Panc1 (cell line): ENCODE measurements at regions not wholly inside any gene's neighbourhood (a gene's known extent, or its start where the extent isn't known, plus 50 kb on each side); places are given as distances from the start of the nearest gene placed in this dataset.

Experiments used
- ATAC-seq: fragments of 200-7000 bp; cut with Tn5 transposase; 2 replicates; pipeline ENCODE4 v1.9.1; 2020; ENCODE audit warnings: mild to moderate bottlenecking, moderate library complexity
- BruUV-seq: library from RNA; stranded (reverse); fragments of 400-500 nt; replicated peaks from 2 replicates; lab custom pipeline; 2021; lab: Mats Ljungman, UMichigan
- CTCF ChIA-PET: fragments of 300-600 bp; sonication (Branson Sonifier 250); formaldehyde crosslinking; loops from one replicate; lab custom pipeline; 2022; ENCODE audit warnings: antibody characterized with exemption; lab: Charles Lee
- POLR2A ChIA-PET: fragments of 300-600 bp; sonication (Branson Sonifier 250); formaldehyde crosslinking; loops from one replicate; lab custom pipeline; 2022; ENCODE audit warnings: antibody characterized with exemption; lab: Charles Lee
- DNase-seq: peaks from one replicate; pipeline ENCODE4 v3.0.0-alpha.2; 2010; ENCODE audit warnings: low read depth, low spot score
- H3K27ac ChIP-seq: 2 replicates; pipeline ENCODE4 v1.5.1; 2011; ENCODE audit warnings: mild to moderate bottlenecking, low read length, inconsistent platforms
- H3K27me3 ChIP-seq: fragments of 200-500 bp; sonication (Bioruptor generic); 2 replicates; pipeline ENCODE4 v1.6.0; 2014; ENCODE audit warnings: low read length, inconsistent platforms; ENCODE audit not compliant: control insufficient read depth, insufficient read depth
- H3K36me3 ChIP-seq: fragments of 200-500 bp; sonication (Bioruptor generic); 2 replicates; pipeline ENCODE4 v1.5.1; 2014; ENCODE audit warnings: inconsistent platforms, mild to moderate bottlenecking, low read length, moderate library complexity; ENCODE audit not compliant: control insufficient read depth, insufficient read depth
- H3K4me1 ChIP-seq: 2 replicates; pipeline ENCODE4 v1.5.1; 2011; ENCODE audit warnings: inconsistent platforms, mild to moderate bottlenecking, low read length, moderate library complexity; ENCODE audit not compliant: control insufficient read depth, insufficient read depth
- H3K4me3 ChIP-seq, 2 experiments: 2 replicates each; pipeline ENCODE4 v1.5.1; 2011 to 2012; ENCODE audit warnings: low read depth in 2 of 2, low read length in 2 of 2, mild to moderate bottlenecking in 2 of 2, inconsistent platforms in 1 of 2, moderate library complexity in 1 of 2
- H3K9me3 ChIP-seq: fragments of 200-500 bp; sonication (Bioruptor generic); 2 replicates; pipeline ENCODE4 v1.5.1; 2014; ENCODE audit warnings: low read depth, mild to moderate bottlenecking, inconsistent platforms, low read length, moderate library complexity; ENCODE audit not compliant: control insufficient read depth, insufficient read depth
- CTCF ChIP-seq: fragments of 450-650 bp; IDR thresholded peaks from 2 replicates; pipeline ENCODE4 v1.5.1; 2017; ENCODE audit warnings: mild to moderate bottlenecking
- POLR2AphosphoS5 ChIP-seq: IDR thresholded peaks from 2 replicates; pipeline ENCODE4 v1.6.1; 2012; ENCODE audit warnings: mild to moderate bottlenecking, low read depth, low read length, moderate library complexity
- REST ChIP-seq, 2 experiments: IDR thresholded peaks; 2 replicates each; pipeline ENCODE4 v1.6.1; 2011 to 2012; ENCODE audit warnings: low read depth in 2 of 2, control low read depth in 1 of 2, low read length in 1 of 2, mild to moderate bottlenecking in 1 of 2, moderate library complexity in 1 of 2; ENCODE audit not compliant: insufficient read depth in 1 of 2
- SIN3A ChIP-seq: IDR thresholded peaks from 2 replicates; pipeline ENCODE4 v1.6.1; 2012; ENCODE audit warnings: low read depth, mild to moderate bottlenecking, low read length, moderate library complexity, borderline replicate concordance; ENCODE audit not compliant: insufficient read depth
- TCF7L2 ChIP-seq: IDR thresholded peaks from 2 replicates; pipeline ENCODE4 v1.6.1; 2011; ENCODE audit warnings: mild to moderate bottlenecking, low read depth, low read length, inconsistent platforms
- in situ Hi-C: cut with HindIII; loops from 2 replicates; pipeline ENCODE4 v1.10.0; 2016; ENCODE audit warnings: low sequenced_read_pairs, low pct_unique_long_range_greater_than_20kb
- intact Hi-C: fragments of 100-400 bp; cut with micrococcal nuclease; formaldehyde crosslinking; loops from one replicate; pipeline ENCODE4 v1.10.0; 2022; ENCODE audit not compliant: unreplicated experiment

- Histone ChIP-seq H3K36me3 (no peaks in the 10 kb centered on the region), H3K27ac (no peak overlapping the region), H3K27me3 (no peaks in the 10 kb centered on the region), H3K9me3 (no peaks in the 10 kb centered on the region), H3K4me3 (no peak overlapping the region), H3K4me1 (no peaks in the 10 kb centered on the region)
- ChIA-PET CTCF (interaction anchor here (0.6 kb wide), 1 partner anchor 35 kb away, joined by 3 read pairs; no protein-coding TSS in a partner anchor), POLR2A (no interaction called here)
- TF ChIP-seq CTCF (no peak), SIN3A (no peak), TCF7L2 (no peak), REST (IDR thresholded peaks at IDR 0.05; ENCODE audit: insufficient read depth in 1 of 2, low read depth in 2 of 2, low read length in 1 of 2) (no peak), POLR2AphosphoS5 (no peak)
- intact Hi-C loops (no loop called here), in situ Hi-C loops (no loop called here)
- BruUV-seq: no TSS peak
- no peak for DNase-seq
- ATAC-seq: no peak
Observed at GRCh38 chr10:78471723-78472550, 438.3 kb downstream of the RPS24 start.

- BruUV-seq: no TSS peak
- intact Hi-C loops (no loop called here), in situ Hi-C loops (no loop called here)
- CTCF ChIA-PET: no interaction called here
- no peak for TF ChIP-seq TCF7L2
- no peak for TF ChIP-seq CTCF
- no peak for TF ChIP-seq POLR2AphosphoS5
- TF ChIP-seq SIN3A: no peak
- TF ChIP-seq REST (IDR thresholded peaks at IDR 0.05; ENCODE audit: insufficient read depth in 1 of 2, low read depth in 2 of 2, low read length in 1 of 2): no peak
- no peaks in the 10 kb centered on the region for H3K9me3 ChIP-seq
- ATAC-seq (no peak), DNase-seq (no peak)
- POLR2A ChIA-PET: no interaction called here
- H3K4me3 ChIP-seq: no peak overlapping the region
- H3K4me1 ChIP-seq: no peaks in the 10 kb centered on the region
- H3K27me3 ChIP-seq: no peaks in the 10 kb centered on the region
- no peaks in the 10 kb centered on the region for H3K36me3 ChIP-seq
- H3K27ac ChIP-seq: no peak overlapping the region
Observed at GRCh38 chr10:78472551-78472890, 438.9 kb downstream of the RPS24 start.
